Left cardiac atrium (tissue), 4 donors: ENCODE measurements at regions not wholly inside any gene's neighbourhood (a gene's known extent, or its start where the extent isn't known, plus 50 kb on each side); places are given as distances from the start of the nearest gene placed in this dataset.
"Not testable (repeated sequence)": the region's sequence is repeated elsewhere in the genome, so short reads cannot be mapped to it uniquely, and the experiment has no call there.

ENCODE experiments used
- ATAC-seq, 2 donors: fragments of 200-7000 bp; cut with Tn5 transposase; one replicate each; pipeline ENCODE4 v1.9.1; 2020; ENCODE audit warnings: mild to moderate bottlenecking in 2 of 2, moderate library complexity in 2 of 2
- DNase-seq: peaks from one replicate; pipeline ENCODE4 v3.0.0-alpha.2; 2020
- intact Hi-C, 2 donors: fragments of 100-400 bp; cut with DNase I; formaldehyde crosslinking; loops; one replicate each; pipeline versions ENCODE4 v1.14.1 to v1.15.1; 2022 to 2023
- donor health status: DM: no; HTN: yes; CAD: no.
- donor health status: DM: no; HTN: yes; CAD: no; lungs with severe emphysema.
- donor health status: DM: yes; HTN: yes; CAD: no.
- donor health status: Dilated cardiomyopathy.

DNA sequence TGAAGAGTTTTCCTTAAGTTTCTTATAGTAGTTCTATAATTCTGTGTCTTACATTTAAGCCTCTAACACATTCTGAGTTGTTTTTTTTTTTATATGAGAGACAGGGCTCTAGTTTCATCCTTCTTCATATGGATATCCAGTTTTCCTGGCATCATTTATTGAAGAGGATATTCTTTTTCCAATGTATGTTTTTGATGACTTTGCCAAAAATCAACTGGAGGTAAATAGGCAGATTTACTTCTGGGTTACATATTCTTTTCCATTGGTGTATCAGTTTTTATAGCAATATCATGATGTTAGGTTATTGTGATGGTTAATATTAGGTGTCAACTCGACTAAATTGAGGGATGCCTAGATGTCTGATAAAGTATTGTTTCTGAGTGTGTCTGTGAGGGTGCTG, 650.7 kb upstream of the GRID2 start:
- DNase-seq (no peak), ATAC-seq (no peak)
- intact Hi-C loops: no loop called here

DNA sequence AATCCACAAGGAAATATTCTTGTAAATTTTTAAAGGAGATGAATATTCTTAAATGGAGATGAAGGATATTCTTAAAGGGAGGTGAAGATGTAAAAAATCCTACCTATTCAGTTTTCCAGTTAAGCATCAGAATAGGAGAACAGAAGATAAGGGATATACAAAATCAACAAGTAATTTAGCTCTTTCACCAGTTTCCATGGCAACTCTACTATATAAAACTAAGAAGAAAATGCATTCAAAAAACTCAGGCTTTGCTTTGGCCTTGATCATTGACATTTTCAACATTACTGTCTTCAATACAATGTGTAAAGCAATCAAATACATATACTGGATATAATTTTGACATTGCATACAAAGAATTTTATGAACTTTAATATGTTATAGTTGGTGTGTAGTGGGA, 622.7 kb upstream of the GRID2 start:
- intact Hi-C loops: no loop called here

DNA sequence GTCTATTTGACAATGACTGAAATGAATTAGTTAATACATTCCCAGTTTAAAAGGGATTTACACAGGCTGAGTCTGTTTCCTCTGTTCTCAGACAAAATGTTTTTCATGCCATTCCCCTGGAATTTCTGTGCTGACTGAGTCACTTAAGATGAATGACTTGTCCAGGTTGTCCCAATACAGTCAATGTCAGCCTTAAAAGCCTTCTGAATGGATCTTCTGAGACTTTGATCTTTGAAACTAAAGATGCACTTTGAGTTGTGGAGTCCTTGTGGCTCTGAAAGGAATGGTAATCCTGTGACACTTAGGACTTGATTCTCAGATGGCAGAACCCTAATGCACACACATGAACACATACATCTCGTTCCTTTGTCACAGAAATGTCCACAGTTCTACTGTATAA, 622.2 kb upstream of the GRID2 start:
- intact Hi-C loops: no loop called here
- DNase-seq (no peak), ATAC-seq (no peak)

More for the DNA sequence above, 622.7 kb upstream of the GRID2 start:
- ATAC-seq: no peak
- no peak for DNase-seq

DNA sequence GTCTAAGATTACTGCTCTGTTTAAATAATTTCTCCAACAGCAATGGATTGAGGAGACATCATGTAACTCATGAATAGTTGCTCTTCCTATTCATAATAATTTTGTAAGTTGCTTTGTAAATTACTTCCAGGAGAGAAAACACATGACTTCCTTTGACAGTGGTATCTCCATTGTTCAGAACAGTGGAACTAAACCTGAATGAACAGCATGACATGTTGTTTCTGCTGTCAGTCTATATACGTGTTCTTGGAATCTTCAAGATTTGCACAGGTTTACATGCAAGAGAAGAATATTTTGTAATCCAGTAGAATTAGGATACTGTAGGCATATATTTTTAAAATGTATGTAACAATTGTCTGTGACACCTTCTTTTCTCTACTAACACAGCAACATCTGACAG, 618.8 kb upstream of the GRID2 start:
- no peak for ATAC-seq
- intact Hi-C loops: no loop called here
- no peak for DNase-seq

DNA sequence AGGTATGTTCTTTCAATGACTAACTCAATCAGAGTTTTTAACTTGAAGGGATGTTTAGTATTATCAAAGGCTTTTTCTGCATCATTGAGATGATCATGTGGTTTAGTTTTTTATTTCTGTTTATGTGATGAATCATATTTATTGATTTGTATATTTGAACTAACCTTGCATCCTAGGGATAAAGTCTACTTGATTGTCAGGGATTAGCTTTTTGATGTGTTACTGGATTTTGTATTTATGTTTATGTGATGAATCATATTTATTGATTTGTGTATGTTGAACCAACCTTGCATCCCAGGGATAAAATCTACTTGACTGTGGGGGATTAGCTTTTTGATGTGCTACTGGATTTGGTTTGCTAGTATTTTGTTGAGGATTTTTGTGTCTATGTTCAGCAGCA, 615.4 kb upstream of the GRID2 start:
- DNase-seq: no peak
- no peak for ATAC-seq
- intact Hi-C loops: no loop called here

DNA sequence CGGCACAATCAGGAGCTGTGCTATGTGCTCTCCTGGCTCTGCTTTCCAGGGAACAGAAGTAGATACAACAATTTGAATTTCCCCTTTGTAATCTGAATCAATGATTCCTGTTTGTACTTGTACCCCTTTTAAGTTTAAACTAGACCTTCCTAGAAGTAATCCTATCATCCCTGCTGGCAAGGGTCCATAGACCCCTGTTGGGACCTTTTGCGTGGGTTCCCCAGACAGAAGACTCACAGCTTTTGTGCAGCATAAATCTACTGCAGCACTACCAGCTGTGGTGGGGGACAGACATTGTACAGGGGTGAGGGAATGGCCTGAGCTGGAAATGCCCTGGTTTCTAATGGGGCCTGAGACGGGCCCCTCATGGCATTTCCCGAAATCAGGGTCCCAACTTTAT, 604.1 kb upstream of the GRID2 start:
- DNase-seq, ATAC-seq, intact Hi-C loops: not testable (repeated sequence)

DNA sequence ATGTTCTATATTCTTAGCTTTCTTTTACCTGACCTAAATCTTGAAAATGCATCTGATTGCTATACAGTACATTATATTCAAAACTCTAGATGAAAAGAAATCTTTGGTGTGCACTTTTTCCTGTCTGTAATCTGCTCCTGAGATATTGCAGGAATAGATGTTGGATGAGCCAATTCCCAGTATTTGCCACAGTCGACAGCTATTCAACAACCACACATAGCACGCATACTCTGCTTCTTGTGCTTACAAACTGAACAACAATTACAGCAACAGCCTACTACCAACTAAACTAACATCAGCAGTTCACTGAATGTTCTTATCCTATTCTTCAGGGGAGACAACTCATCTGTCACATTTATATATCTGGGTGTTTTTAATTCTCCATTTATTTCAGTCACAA, 573.9 kb upstream of the GRID2 start:
- DNase-seq (no peak), ATAC-seq (no peak)
- intact Hi-C loops: no loop called here

DNA sequence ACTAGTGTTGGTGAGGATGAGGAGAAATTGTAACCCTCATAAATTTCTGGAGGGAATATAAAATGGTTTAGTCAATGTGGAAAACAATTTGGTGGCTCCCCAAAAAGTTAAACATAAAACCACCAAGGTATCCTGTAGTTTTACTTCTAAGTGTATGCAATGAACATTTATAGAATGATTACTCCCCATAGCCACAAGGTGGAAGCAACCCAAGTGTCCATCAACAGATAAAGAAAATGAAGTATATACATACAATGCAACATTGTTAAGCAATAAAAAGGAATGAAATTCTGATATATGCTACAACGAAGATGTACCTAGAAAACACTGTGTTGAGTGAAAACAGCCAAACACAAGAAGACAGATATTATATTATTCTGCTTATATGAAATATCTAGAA, 569.1 kb upstream of the GRID2 start:
- ATAC-seq (no peak), DNase-seq (no peak)
- intact Hi-C loops: no loop called here

DNA sequence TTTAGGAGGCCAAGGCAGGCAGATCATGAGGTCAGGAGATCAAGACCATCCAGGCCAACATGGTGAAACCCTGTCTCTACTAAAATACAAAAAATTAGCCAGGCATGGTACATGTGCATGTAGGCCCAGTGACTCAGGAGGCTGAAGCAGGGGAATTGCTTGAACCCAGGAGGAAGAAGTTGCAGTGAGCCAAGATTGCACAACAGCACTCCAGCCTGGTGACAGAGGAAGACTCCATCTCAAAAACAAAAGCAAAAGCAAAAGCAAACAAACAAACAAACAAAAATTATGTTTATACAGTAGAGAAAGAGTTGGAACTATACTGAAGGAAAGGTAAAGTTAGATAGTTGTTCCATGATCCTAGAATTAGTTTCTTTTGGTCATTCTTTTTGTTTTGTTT, 564.9 kb upstream of the GRID2 start:
- ATAC-seq, intact Hi-C loops, DNase-seq: not testable (repeated sequence)

DNA sequence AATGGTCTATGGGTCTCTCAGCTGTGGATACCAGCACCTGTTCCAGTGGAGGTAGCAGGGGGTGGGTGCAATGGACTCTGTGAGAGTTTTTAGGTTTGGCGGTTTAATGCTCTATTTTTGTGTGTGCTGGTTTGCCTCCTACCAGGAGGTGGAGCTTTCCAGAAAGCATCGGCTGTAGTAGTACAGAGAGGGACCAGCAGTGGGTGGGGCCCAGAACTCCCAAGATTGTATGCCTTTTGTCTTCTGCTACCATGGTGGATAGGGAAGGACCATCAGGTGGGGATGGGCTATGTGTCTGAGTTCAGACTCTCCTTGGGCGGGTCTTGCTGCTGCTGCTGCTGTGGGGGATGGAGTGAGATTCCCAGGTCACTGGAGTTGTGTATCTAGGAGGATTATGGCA, 557.2 kb upstream of the GRID2 start:
- DNase-seq (no peak), ATAC-seq (no peak)
- intact Hi-C loops: no loop called here

DNA sequence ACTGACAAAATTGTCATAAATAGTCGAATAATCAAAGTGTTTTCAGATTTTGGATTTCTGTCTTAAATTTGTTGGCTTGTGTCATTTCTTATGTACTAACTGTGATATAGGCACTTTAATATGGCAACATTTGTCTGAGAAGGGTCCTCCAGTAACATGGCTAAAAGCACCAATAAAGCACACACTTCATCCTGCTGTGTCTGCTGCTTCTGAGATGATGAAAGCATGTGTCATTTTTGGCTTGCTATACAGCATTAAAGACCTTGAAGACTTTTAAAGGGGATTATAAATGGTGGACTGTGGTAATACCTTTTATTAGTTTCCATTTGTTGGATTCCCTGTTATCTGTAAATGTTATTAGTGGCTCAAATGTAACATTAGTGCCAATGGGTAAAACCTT, 551.8 kb upstream of the GRID2 start:
- DNase-seq (no peak), ATAC-seq (no peak)
- intact Hi-C loops: no loop called here

DNA sequence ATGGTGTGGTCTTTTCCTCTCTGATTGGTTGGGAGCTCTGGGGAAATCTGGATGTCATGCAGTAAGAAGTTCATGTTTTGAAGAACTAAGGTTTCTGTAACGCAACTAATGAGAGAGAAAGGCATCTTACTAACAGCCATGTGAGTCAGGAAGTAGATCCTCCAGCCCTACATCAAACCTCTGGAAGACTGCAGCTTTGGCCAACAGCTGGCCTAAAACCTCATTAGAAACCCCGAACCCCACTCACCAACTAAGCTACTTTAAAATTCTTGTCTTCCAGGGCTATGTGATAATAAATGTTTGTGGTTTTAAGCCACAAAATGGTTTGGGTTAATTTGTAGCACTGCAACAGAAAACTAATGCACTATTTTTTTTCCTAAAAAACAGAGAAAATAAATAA, 549.0 kb upstream of the GRID2 start:
- ATAC-seq: no peak
- intact Hi-C loops: no loop called here

DNA sequence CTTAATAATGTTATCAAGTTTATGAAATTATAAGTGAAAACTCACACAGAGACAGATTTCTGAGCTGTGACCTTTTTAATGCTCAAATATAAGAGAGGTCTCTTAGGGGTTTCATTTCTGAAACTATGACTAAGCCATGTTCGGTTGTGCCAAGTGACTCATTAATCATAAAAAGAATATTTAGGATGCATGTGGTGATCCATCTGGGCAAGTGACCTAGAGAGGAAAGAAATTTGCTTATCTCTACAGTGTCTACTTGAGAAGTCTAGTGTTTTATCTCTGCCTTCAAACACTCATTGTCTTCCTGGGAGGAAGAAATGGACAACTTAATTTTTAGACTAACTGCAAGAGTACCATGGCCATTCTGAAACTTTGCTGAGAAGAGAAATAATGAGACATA, 545.3 kb upstream of the GRID2 start:
- DNase-seq (no peak), ATAC-seq (peak in 1 of 2 donors; percentile 25)
- intact Hi-C loops: no loop called here

More for the DNA sequence above, 549.0 kb upstream of the GRID2 start:
- no peak for DNase-seq

DNA sequence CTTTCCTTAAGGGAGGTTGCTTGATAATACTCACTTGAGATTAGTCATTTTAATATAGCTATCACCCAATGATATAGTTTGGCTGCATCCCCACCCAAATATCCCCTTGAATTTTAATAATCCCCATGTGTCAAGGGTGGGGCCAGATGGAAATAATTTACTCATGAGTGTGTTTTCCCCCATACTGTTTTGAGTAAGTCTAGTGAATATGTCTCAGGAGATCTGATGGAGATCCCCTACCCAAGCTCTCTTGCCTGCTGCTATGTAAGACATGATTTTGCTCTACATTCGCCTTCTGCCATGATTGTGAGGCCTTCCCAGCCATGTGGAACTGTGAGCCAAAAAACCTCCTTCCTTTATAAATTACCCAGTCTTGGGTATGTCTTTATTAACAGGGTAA, 539.7 kb upstream of the GRID2 start:
- intact Hi-C loops: no loop called here
- ATAC-seq: no peak
- DNase-seq: no peak

DNA sequence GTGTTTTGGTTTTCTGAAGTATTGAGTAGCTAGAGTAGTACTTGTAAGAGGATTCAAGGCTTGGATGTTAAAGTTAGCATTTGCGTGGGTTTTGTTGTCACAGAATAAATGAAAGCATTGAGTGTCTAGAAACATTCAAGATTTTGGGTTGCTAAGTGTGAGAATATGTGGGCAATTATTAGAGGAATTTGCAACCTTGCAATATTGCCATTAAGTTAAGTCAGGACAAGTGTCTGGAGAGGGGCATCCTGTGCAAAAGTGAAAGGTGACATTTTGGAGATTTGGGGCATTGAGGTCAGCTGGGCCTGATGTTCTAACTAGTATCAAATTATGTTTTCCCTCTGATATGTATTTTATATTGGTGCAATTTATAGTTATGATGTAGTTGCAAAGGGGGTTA, 533.9 kb upstream of the GRID2 start:
- intact Hi-C loops: no loop called here
- DNase-seq: no peak
- no peak for ATAC-seq

DNA sequence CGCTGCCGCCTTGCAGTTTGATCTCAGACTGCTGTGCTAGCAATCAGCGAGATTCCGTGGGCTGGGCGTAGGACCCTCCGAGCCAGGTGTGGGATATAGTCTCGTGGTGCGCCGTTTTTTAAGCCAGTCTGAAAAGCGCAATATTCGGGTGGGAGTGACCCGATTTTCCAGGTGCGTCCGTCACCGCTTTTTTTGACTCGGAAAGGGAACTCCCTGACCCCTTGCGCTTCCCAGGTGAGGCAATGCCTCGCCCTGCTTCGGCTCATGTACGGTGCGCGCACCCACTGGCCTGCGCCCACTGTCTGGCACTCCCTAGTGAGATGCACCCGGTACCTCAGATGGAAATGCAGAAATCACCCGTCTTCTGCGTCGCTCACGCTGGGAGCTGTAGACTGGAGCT, 512.1 kb upstream of the GRID2 start:
- DNase-seq, ATAC-seq, intact Hi-C loops: not testable (repeated sequence)

DNA sequence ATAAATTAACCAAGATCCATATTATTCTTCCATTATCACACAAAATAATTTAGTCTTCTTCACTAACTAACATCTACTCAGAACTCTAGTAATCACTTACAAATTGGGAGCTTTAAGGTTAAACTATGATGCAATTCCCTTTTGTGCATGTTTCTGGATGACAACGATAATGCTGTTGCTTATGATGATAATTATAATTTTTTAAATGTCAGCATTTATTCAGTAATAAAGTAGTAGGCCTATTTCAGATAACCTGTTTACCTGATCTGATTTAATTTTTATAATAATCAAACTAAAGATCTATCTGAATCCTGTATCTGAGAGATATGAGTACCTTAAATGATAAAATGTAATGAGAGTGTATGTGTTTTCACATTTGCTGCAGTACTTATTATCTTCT, 507.8 kb upstream of the GRID2 start:
- ATAC-seq (no peak), DNase-seq (no peak)
- intact Hi-C loops: no loop called here

DNA sequence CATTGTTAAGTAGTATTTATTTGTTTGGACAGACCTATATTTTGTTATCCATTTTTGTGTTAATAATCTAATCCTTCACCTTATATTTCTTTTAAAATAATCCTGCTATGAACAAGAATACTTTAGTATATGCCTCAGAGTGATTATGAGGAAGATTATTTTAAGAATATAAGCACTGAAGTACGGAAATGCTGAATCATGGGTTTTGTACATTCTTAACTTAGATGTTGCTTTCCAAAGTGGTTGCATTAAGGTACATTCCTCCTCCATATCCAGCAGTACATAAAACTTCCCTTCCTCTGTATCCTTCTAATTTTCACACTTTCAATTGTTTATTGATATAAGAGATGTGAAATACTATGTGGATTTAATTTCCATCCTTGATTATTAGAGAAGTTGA, 491.4 kb upstream of the GRID2 start:
- ATAC-seq: no peak

DNA sequence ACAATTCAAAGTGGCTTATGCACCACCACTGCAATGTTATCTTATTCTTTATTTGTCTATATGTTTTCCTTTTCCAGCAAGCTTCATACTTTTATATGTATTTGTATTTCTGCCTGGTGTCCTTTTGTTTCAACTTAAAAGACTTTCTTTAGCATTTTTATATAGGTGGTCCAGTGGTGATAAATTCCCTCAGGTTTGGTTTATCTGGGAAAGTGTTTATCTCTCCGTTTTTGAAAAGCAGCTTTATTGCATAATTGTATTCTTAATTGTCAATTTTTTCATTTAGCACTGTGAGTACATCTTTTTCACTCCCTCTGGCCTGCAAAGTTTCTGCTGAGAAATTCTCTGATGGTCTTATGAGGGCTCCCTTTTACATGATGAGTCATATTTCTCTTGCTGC, 479.0 kb upstream of the GRID2 start:
- no peak for DNase-seq
- ATAC-seq: no peak
- intact Hi-C loops: no loop called here

More for the DNA sequence above, 491.4 kb upstream of the GRID2 start:
- no peak for DNase-seq
- intact Hi-C loops: no loop called here

DNA sequence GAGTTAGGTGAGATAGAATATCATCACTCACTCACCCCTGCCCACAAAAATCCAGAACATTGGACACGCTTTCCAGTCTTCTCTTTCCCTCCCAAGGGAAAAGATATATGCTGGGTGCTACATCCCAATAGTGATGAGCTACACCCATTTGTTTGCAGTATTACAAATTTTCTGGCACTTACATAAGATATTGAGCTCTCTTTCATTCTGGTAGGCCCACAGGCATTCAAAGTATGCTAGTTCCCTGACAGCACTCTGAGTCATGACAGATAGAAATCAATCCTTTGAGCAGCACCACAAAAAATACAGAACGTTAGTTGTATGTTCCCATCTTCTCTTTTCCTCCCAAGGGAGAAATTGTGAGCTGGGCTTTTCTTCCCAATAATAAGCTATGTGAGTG, 477.6 kb upstream of the GRID2 start:
- ATAC-seq (no peak), DNase-seq (no peak)
- intact Hi-C loops: no loop called here

DNA sequence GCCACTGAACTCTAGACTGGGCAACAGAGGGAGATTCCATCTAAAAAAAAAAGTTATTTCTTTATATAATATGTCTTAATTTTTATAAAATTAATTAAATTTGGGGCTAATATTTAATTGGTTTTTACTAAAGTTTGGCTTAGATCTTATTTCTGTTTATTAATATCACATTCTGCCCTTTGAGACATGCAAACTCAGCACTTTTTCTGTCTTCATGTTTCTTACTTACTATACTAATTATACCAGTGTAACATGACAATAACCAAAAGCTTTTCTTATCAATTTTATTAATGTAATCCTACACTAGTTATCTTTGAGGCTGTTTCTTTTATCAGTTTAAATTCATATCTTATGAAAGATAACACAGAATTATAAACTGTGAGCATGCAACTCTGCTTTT, 475.9 kb upstream of the GRID2 start:
- ATAC-seq (no peak), DNase-seq (no peak)
- intact Hi-C loops: no loop called here

DNA sequence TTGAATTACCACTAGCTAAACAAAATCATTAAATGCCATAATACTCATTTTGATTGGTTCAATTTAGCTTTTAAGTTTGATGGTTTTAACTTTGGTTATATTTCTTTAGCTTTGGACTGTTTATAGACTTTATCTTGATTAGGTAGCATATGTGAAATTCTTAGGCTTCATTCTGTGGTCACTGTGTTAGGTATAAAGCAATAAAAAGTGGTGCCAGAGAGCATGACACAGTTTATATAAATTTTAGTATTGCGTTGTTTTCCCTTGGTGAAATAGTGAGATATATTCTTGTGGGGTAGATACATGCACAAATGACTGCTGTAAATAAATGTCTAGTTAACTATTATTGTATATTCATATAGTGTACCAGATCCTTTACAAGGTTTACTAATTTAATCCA, 474.2 kb upstream of the GRID2 start:
- no peak for DNase-seq
- intact Hi-C loops: no loop called here
- ATAC-seq: no peak
